ENCODE measurements at regions not wholly inside any gene's neighbourhood (a gene's known extent, or its start where the extent isn't known, plus 50 kb on each side); places are given as distances from the start of the nearest gene placed in this dataset.

- DNase-seq (ENCODE audit: low spot score): no peak
Measured at GRCh38 chr2:16170675-16171424, 230.5 kb downstream of the MYCN start.

- no peak for DNase-seq (ENCODE audit: low spot score)
Measured at GRCh38 chr2:16169381-16169960, 229.1 kb downstream of the MYCN start.

- no peak for DNase-seq (ENCODE audit: low spot score)
Measured at GRCh38 chr2:16168506-16169264, 228.3 kb downstream of the MYCN start.

- no peak for DNase-seq (ENCODE audit: low spot score)
Measured at GRCh38 chr2:16167870-16168426, 227.6 kb downstream of the MYCN start.

- no peak for DNase-seq (ENCODE audit: low spot score)
Measured at GRCh38 chr2:16167451-16167861, 227.1 kb downstream of the MYCN start.

GRCh38 chr2:16166327-16166981, 226.1 kb downstream of the MYCN start:
- no peak for DNase-seq (ENCODE audit: low spot score)

- DNase-seq (ENCODE audit: low spot score): no peak
Measured at GRCh38 chr2:16165518-16166326, 225.4 kb downstream of the MYCN start.

GRCh38 chr2:16162491-16163040, 222.2 kb downstream of the MYCN start:
- no peak for DNase-seq (ENCODE audit: low spot score)

GRCh38 chr2:16161768-16162490, 221.6 kb downstream of the MYCN start:
- no peak for DNase-seq (ENCODE audit: low spot score)

GRCh38 chr2:16161085-16161565, 220.8 kb downstream of the MYCN start:
- no peak for DNase-seq (ENCODE audit: low spot score)

- DNase-seq (ENCODE audit: low spot score): no peak
Measured at GRCh38 chr2:16160281-16161084, 220.1 kb downstream of the MYCN start.

- DNase-seq (ENCODE audit: low spot score): no peak
Measured at GRCh38 chr2:16156411-16156810, 216.1 kb downstream of the MYCN start.

GRCh38 chr2:16155766-16156165, 215.4 kb downstream of the MYCN start:
- no peak for DNase-seq (ENCODE audit: low spot score)

GRCh38 chr2:16155366-16155765, 215.0 kb downstream of the MYCN start:
- DNase-seq (ENCODE audit: low spot score): no peak

- no peak for DNase-seq (ENCODE audit: low spot score)
Measured at GRCh38 chr2:16154501-16155280, 214.3 kb downstream of the MYCN start.

- DNase-seq (ENCODE audit: low spot score): no peak
Measured at GRCh38 chr2:16154061-16154460, 213.7 kb downstream of the MYCN start.

- no peak for DNase-seq (ENCODE audit: low spot score)
Measured at GRCh38 chr2:16153754-16154035, 213.3 kb downstream of the MYCN start.

- no peak for DNase-seq (ENCODE audit: low spot score)
Measured at GRCh38 chr2:16152928-16153753, 212.8 kb downstream of the MYCN start.
